Lung microvascular endothelial cell (primary cell): ENCODE measurements at regions not wholly inside any gene's neighbourhood (a gene's known extent, or its start where the extent isn't known, plus 50 kb on each side); places are given as distances from the start of the nearest gene placed in this dataset.

Experiments
- DNase-seq, 2 donors: peaks; one replicate each; pipeline versions ENCODE4 v3.0.0 to v3.0.0-alpha.2; 2010; ENCODE audit warnings: low read depth in 2 of 2

- DNase-seq = no peak
Measured at GRCh38 chr2:12251121-12251520, 465.6 kb upstream of the TRIB2 start.

GRCh38 chr2:12251749-12252148, 465.0 kb upstream of the TRIB2 start:
- no peak for DNase-seq

- no peak for DNase-seq
Measured at GRCh38 chr2:12253167-12253778, 463.5 kb upstream of the TRIB2 start.

- DNase-seq = no peak
Measured at GRCh38 chr2:12254280-12254860, 462.4 kb upstream of the TRIB2 start.

GRCh38 chr2:12256206-12256605, 460.5 kb upstream of the TRIB2 start:
- DNase-seq = no peak

- no peak for DNase-seq
Measured at GRCh38 chr2:12257476-12257875, 459.3 kb upstream of the TRIB2 start.

GRCh38 chr2:12259493-12259892, 457.2 kb upstream of the TRIB2 start:
- no peak for DNase-seq

- no peak for DNase-seq
Measured at GRCh38 chr2:12261986-12262680, 454.6 kb upstream of the TRIB2 start.

GRCh38 chr2:12262681-12263436, 453.9 kb upstream of the TRIB2 start:
- DNase-seq = no peak

- DNase-seq = no peak
Measured at GRCh38 chr2:12263730-12264129, 453.0 kb upstream of the TRIB2 start.

- DNase-seq = no peak
Measured at GRCh38 chr2:12264146-12264545, 452.6 kb upstream of the TRIB2 start.

GRCh38 chr2:12265646-12266045, 451.1 kb upstream of the TRIB2 start:
- DNase-seq = no peak

GRCh38 chr2:12267042-12267441, 449.7 kb upstream of the TRIB2 start:
- no peak for DNase-seq

GRCh38 chr2:12269041-12269972, 447.4 kb upstream of the TRIB2 start:
- no peak for DNase-seq

- no peak for DNase-seq
Measured at GRCh38 chr2:12270876-12271588, 445.7 kb upstream of the TRIB2 start.

- DNase-seq = no peak
Measured at GRCh38 chr2:12271589-12271984, 445.1 kb upstream of the TRIB2 start.

GRCh38 chr2:12273111-12273510, 443.6 kb upstream of the TRIB2 start:
- DNase-seq = no peak

GRCh38 chr2:12274591-12274990, 442.1 kb upstream of the TRIB2 start:
- DNase-seq = no peak

- no peak for DNase-seq
Measured at GRCh38 chr2:12277241-12278034, 439.3 kb upstream of the TRIB2 start.

- DNase-seq = no peak
Measured at GRCh38 chr2:12278217-12278750, 438.5 kb upstream of the TRIB2 start.
